GM12878 (cell line): ENCODE measurements at regions not wholly inside any gene's neighbourhood (a gene's known extent, or its start where the extent isn't known, plus 50 kb on each side); places are given as distances from the start of the nearest gene placed in this dataset.

Experiments used
- ATAC-seq: fragments of 200-7000 bp; cut with Tn5 transposase; 3 replicates; pipeline ENCODE4 v1.9.1; 2020; ENCODE audit warnings: mild to moderate bottlenecking, moderate library complexity
- BruUV-seq: library from RNA; stranded (reverse); fragments of 400-500 nt; replicated peaks from 2 replicates; lab custom pipeline; 2021; lab: Mats Ljungman, UMichigan
- CTCF ChIA-PET: fragments of 300-600 bp; sonication (Branson Sonifier 250); formaldehyde crosslinking; extraction: SDS; loops from one replicate; lab custom pipeline; 2021; ENCODE audit warnings: inconsistent platforms; lab: Yijun Ruan, JAX
- POLR2A ChIA-PET: fragments of 350-600 bp; formaldehyde crosslinking; extraction: SDS; loops from one replicate; lab custom pipeline; 2021; ENCODE audit warnings: inconsistent platforms; lab: Charles Lee
- RAD21 ChIA-PET: fragments of 300-600 bp; sonication (Branson Sonifier 250); formaldehyde crosslinking; loops from one replicate; lab custom pipeline; 2023; ENCODE audit warnings: antibody characterized with exemption; ENCODE audit not compliant: unreplicated experiment; lab: Charles Lee
- SMC1A ChIA-PET: fragments of 300-600 bp; sonication (Branson Sonifier 250); formaldehyde crosslinking; loops from one replicate; lab custom pipeline; 2023; ENCODE audit not compliant: unreplicated experiment, uncharacterized antibody; lab: Charles Lee
- DNase-seq: peaks from one replicate; pipeline ENCODE4 v3.0.0-alpha.2; 2011; ENCODE audit warnings: low read depth, low spot score
- FAIRE-seq: peaks from 3 replicates; lab custom pipeline; 2011; peaks lifted over from hg19 to GRCh38; lab: Jason Lieb, UNC
- H2AFZ ChIP-seq: 2 replicates; pipeline ENCODE4 v1.6.0; 2011; ENCODE audit warnings: low read depth, low read length, control low read depth; ENCODE audit not compliant: control insufficient read depth
- H3K27ac ChIP-seq: 2 replicates; pipeline ENCODE4 v1.5.1; 2011; ENCODE audit warnings: control low read depth; ENCODE audit not compliant: control insufficient read depth, insufficient read depth
- H3K27me3 ChIP-seq, 2 experiments: replicated peaks in 1 of 2; 2 replicates each; pipeline versions ENCODE4 v1.6.0 to v1.6.1; 2011; ENCODE audit warnings: low read length in 1 of 2; ENCODE audit not compliant: control insufficient read depth in 2 of 2, insufficient read depth in 2 of 2
- H3K36me3 ChIP-seq, 2 experiments: 2 replicates each; pipeline ENCODE4 v1.5.1; 2011; ENCODE audit warnings: low read length in 1 of 2; ENCODE audit not compliant: control insufficient read depth in 2 of 2, insufficient read depth in 2 of 2
- H3K4me1 ChIP-seq: 2 replicates; pipeline ENCODE4 v1.6.1; 2011; ENCODE audit warnings: mild to moderate bottlenecking, low read length, moderate library complexity, mixed read lengths; ENCODE audit not compliant: control insufficient read depth, insufficient read depth
- H3K4me2 ChIP-seq: 2 replicates; pipeline ENCODE4 v1.6.0; 2011; ENCODE audit warnings: control low read depth; ENCODE audit not compliant: control insufficient read depth, insufficient read depth
- H3K4me3 ChIP-seq: fragments of 200-600 bp; sonication (generic); 2 replicates; pipeline ENCODE4 v1.5.1; 2016
- H3K79me2 ChIP-seq: 2 replicates; pipeline ENCODE4 v1.6.0; 2011; ENCODE audit warnings: low read length; ENCODE audit not compliant: control insufficient read depth, insufficient read depth
- H3K9ac ChIP-seq: 2 replicates; pipeline ENCODE4 v1.8.0; 2011; ENCODE audit warnings: low read length, control low read depth, mixed read lengths; ENCODE audit not compliant: control insufficient read depth, insufficient read depth
- H3K9me3 ChIP-seq: replicated peaks from 3 replicates; pipeline ENCODE4 v1.5.1; 2011; ENCODE audit warnings: mild to moderate bottlenecking, low read length; ENCODE audit not compliant: control insufficient read depth, insufficient read depth
- H4K20me1 ChIP-seq: 2 replicates; pipeline ENCODE4 v1.6.0; 2011; ENCODE audit not compliant: control insufficient read depth, insufficient read depth
- HDAC2 ChIP-seq: fragments of 200-600 bp; sonication (generic); IDR thresholded peaks from 2 replicates; pipeline ENCODE4 v1.6.1; 2017
- HDAC6 ChIP-seq: fragments of 200-600 bp; sonication (generic); IDR thresholded peaks from one replicate; pipeline ENCODE4 v1.8.0; 2017; ENCODE audit warnings: antibody characterized with exemption; ENCODE audit not compliant: unreplicated experiment
- HSF1 ChIP-seq: fragments of 150-350 bp; IDR thresholded peaks from 2 replicates; pipeline ENCODE4 v1.6.1; 2014; ENCODE audit warnings: mild to moderate bottlenecking, low read depth, low read length
- MEF2B ChIP-seq: fragments of 450-650 bp; IDR thresholded peaks from 2 replicates; pipeline ENCODE4 v1.6.1; 2018; ENCODE audit warnings: mild to moderate bottlenecking, moderate library complexity; ENCODE audit not compliant: partially characterized antibody, poor library complexity, severe bottlenecking
- PKNOX1 ChIP-seq: fragments of 450-650 bp; IDR thresholded peaks from 2 replicates; pipeline ENCODE4 v1.6.1; 2016; ENCODE audit warnings: mild to moderate bottlenecking
- SIN3A ChIP-seq: IDR thresholded peaks from 2 replicates; pipeline ENCODE4 v1.6.1; 2012; ENCODE audit warnings: low read depth, low read length, improper control_type of control experiment
- SIX5 ChIP-seq: IDR thresholded peaks from 2 replicates; pipeline ENCODE4 v1.6.1; 2011; ENCODE audit warnings: mild to moderate bottlenecking, low read depth, low read length, moderate library complexity; ENCODE audit not compliant: severe bottlenecking
- TARDBP ChIP-seq: IDR thresholded peaks from 2 replicates; pipeline ENCODE4 v1.6.1; 2016; ENCODE audit warnings: borderline replicate concordance
- TCF3 ChIP-seq: IDR thresholded peaks from 2 replicates; pipeline ENCODE4 v1.6.1; 2012; ENCODE audit warnings: low read depth, mild to moderate bottlenecking, low read length, borderline replicate concordance; ENCODE audit not compliant: insufficient read depth
- WGBS: methylation state at CpG from one replicate; pipeline ENCODE4 v1.1.6; 2016; ENCODE audit warnings: low lambda C conversion rate; ENCODE audit not compliant: insufficient replicate concordance, insufficient coverage; ENCODE audit errors: missing lambda C conversion rate; 5-methylcytosine and 5-hydroxymethylcytosine counted together
- in situ Hi-C: fragments of 300-500 bp; cut with MboI; formaldehyde crosslinking; loops from 9 replicates; pipeline ENCODE4 v1.14.3; 2018; ENCODE audit warnings: mixed read lengths
- intact Hi-C: fragments of 100-400 bp; cut with micrococcal nuclease; formaldehyde crosslinking; loops from one replicate; pipeline ENCODE4 v1.14.2; 2022; ENCODE audit not compliant: unreplicated experiment
- TF ChIP-seq, protein P1 (sequence below): fragments of 450-650 bp; IDR thresholded peaks from 2 replicates; pipeline ENCODE4 v1.6.1; 2017; ENCODE audit warnings: mild to moderate bottlenecking
- TF ChIP-seq, protein P2 (sequence below): fragments of 450-650 bp; IDR thresholded peaks from 2 replicates; pipeline ENCODE4 v1.6.1; 2018; ENCODE audit warnings: borderline replicate concordance, mild to moderate bottlenecking; ENCODE audit not compliant: partially characterized antibody
- TF ChIP-seq, protein P3 (sequence below): IDR thresholded peaks from 2 replicates; pipeline ENCODE4 v1.6.1; 2011; ENCODE audit warnings: mild to moderate bottlenecking, low read depth, low read length, moderate library complexity; ENCODE audit not compliant: insufficient replicate concordance
- TF ChIP-seq, protein P4 (sequence below): fragments of 450-650 bp; formaldehyde crosslinking; IDR thresholded peaks from 2 replicates; pipeline ENCODE4 v1.4.0; 2022; ENCODE audit warnings: mild to moderate bottlenecking, moderate library complexity

DNA sequence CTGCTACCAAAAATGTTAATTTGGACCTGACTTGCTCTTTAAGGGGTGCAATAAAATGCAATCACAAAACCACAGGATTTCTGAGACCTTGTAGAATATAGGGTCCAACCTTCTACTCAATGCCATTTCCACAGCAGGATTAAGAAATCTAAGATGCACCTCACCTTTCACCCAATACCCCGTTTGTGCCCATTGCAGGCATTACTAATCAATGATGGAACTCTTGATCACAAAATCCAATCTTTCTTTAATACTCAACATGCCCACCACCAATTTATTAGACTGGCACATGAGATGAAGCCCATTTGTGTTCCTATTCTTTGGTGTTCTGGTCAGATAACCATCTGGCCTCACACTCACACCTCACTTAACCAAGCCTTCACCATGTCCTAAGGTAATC lies 117.2 kb upstream of the IGSF21 start:
- RAD21 ChIA-PET: no interaction called here
- SMC1A ChIA-PET: no interaction called here
- in situ Hi-C loops (no loop called here), intact Hi-C loops (no loop called here)
- Histone ChIP-seq H2AFZ (no peak overlapping the region), H4K20me1 (no peaks in the 10 kb centered on the region), H3K79me2 (no peaks in the 10 kb centered on the region), H3K9me3 (no peaks in the 10 kb centered on the region), H3K36me3 (no peaks in the 10 kb centered on the region), H3K4me2 (no peak overlapping the region), H3K4me1 (no peaks in the 10 kb centered on the region), H3K4me3 (no peak overlapping the region), H3K27me3 (no peaks in the 10 kb centered on the region), H3K27ac (no peak overlapping the region), H3K9ac (no peak overlapping the region)
- POLR2A ChIA-PET: interaction anchor here (0.7 kb wide), 1 partner anchor 12 kb away, joined by 3 read pairs; no protein-coding TSS in a partner anchor
- FAIRE-seq (no peak), ATAC-seq (no peak), DNase-seq (no peak)
- CTCF ChIA-PET: no interaction called here
- 0% methylated on average over 1 of the region's 1 CpG for WGBS
- no TSS peak for BruUV-seq
- TF ChIP-seq TCF3 (no peak), SIX5 (no peak), HSF1 (no peak), TARDBP (no peak), MEF2B (no peak), PKNOX1 (no peak), SIN3A (no peak), HDAC6 (no peak), HDAC2 (no peak)
- TF ChIP-seq, protein P1, sequence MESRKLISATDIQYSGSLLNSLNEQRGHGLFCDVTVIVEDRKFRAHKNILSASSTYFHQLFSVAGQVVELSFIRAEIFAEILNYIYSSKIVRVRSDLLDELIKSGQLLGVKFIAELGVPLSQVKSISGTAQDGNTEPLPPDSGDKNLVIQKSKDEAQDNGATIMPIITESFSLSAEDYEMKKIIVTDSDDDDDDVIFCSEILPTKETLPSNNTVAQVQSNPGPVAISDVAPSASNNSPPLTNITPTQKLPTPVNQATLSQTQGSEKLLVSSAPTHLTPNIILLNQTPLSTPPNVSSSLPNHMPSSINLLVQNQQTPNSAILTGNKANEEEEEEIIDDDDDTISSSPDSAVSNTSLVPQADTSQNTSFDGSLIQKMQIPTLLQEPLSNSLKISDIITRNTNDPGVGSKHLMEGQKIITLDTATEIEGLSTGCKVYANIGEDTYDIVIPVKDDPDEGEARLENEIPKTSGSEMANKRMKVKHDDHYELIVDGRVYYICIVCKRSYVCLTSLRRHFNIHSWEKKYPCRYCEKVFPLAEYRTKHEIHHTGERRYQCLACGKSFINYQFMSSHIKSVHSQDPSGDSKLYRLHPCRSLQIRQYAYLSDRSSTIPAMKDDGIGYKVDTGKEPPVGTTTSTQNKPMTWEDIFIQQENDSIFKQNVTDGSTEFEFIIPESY: no peak
- TF ChIP-seq, protein P2, sequence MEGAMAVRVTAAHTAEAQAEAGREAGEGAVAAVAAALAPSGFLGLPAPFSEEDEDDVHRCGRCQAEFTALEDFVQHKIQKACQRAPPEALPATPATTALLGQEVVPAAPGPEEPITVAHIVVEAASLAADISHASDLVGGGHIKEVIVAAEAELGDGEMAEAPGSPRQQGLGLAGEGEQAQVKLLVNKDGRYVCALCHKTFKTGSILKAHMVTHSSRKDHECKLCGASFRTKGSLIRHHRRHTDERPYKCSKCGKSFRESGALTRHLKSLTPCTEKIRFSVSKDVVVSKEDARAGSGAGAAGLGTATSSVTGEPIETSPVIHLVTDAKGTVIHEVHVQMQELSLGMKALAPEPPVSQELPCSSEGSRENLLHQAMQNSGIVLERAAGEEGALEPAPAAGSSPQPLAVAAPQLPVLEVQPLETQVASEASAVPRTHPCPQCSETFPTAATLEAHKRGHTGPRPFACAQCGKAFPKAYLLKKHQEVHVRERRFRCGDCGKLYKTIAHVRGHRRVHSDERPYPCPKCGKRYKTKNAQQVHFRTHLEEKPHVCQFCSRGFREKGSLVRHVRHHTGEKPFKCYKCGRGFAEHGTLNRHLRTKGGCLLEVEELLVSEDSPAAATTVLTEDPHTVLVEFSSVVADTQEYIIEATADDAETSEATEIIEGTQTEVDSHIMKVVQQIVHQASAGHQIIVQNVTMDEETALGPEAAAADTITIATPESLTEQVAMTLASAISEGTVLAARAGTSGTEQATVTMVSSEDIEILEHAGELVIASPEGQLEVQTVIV: no peak
- TF ChIP-seq, protein P3, sequence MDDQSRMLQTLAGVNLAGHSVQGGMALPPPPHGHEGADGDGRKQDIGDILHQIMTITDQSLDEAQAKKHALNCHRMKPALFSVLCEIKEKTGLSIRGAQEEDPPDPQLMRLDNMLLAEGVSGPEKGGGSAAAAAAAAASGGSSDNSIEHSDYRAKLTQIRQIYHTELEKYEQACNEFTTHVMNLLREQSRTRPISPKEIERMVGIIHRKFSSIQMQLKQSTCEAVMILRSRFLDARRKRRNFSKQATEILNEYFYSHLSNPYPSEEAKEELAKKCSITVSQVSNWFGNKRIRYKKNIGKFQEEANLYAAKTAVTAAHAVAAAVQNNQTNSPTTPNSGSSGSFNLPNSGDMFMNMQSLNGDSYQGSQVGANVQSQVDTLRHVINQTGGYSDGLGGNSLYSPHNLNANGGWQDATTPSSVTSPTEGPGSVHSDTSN: no peak
- TF ChIP-seq, protein P4, sequence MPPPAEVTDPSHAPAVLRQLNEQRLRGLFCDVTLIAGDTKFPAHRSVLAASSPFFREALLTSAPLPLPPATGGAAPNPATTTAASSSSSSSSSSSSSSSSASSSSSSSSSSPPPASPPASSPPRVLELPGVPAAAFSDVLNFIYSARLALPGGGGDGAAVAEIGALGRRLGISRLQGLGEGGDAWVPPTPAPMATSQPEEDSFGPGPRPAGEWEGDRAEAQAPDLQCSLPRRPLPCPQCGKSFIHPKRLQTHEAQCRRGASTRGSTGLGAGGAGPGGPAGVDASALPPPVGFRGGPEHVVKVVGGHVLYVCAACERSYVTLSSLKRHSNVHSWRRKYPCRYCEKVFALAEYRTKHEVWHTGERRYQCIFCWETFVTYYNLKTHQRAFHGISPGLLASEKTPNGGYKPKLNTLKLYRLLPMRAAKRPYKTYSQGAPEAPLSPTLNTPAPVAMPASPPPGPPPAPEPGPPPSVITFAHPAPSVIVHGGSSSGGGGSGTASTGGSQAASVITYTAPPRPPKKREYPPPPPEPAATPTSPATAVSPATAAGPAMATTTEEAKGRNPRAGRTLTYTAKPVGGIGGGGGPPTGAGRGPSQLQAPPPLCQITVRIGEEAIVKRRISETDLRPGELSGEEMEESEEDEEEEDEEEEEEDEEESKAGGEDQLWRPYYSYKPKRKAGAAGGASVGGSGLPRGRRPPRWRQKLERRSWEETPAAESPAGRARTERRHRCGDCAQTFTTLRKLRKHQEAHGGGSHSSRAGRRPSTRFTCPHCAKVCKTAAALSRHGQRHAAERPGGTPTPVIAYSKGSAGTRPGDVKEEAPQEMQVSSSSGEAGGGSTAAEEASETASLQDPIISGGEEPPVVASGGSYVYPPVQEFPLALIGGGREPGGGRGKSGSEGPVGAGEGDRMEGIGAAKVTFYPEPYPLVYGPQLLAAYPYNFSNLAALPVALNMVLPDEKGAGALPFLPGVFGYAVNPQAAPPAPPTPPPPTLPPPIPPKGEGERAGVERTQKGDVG (CRISPR knock-in tag): no peak
